Activated CD4-positive, alpha-beta T cell treated with anti-CD3 and anti-CD28 coated beads, Interleukin-2, amount 50 U/mL, for 16 hours (primary cell): ENCODE measurements at regions not wholly inside any gene's neighbourhood (a gene's known extent, or its start where the extent isn't known, plus 50 kb on each side); places are given as distances from the start of the nearest gene placed in this dataset.

Experiments used
- DNase-seq: peaks from one replicate; pipeline ENCODE4 v3.0.0-alpha.2; 2020

DNA sequence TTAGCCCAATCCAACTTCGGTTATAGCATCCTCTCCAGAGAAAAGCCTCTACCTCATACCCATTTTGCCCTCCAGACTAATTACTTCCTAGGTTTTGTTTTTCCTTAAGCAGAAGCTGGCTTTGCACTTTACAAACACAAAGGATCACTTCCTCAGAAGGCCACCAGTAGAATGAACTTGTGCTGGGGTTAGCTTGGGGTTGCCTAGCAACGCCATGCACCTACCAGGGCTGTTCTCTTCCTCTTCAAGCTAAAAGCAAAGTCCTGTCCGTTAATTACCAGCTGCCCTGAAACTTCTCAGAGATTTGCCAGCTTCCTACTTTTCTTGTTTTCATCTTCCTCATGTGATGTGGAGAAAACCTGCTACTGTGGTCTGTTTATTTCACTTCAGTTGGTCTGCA, 132.0 kb upstream of the WWC1 start:
- no peak for DNase-seq

GRCh38 chr5:168162464-168162863, 129.0 kb upstream of the WWC1 start:
- DNase-seq = no peak

DNA sequence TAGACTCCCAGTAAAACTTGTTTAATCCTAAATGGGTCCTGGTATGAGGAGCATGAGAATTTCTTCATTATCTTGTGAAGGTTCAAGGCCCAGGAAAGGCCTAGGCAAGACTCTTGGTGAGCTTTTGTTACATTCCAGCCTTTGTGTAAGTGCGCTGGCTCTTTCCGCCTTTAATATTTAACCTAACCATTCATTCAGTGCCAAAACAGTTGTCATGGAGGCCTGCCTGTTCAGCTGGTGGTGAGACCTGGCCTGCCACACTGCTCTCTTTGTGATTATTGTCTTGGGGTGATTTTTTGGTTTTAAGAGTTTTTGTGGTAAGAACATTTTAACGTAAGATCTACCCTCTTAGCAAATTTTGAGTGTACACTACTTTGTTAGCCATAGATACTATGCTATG, 127.5 kb upstream of the WWC1 start:
- no peak for DNase-seq

DNA sequence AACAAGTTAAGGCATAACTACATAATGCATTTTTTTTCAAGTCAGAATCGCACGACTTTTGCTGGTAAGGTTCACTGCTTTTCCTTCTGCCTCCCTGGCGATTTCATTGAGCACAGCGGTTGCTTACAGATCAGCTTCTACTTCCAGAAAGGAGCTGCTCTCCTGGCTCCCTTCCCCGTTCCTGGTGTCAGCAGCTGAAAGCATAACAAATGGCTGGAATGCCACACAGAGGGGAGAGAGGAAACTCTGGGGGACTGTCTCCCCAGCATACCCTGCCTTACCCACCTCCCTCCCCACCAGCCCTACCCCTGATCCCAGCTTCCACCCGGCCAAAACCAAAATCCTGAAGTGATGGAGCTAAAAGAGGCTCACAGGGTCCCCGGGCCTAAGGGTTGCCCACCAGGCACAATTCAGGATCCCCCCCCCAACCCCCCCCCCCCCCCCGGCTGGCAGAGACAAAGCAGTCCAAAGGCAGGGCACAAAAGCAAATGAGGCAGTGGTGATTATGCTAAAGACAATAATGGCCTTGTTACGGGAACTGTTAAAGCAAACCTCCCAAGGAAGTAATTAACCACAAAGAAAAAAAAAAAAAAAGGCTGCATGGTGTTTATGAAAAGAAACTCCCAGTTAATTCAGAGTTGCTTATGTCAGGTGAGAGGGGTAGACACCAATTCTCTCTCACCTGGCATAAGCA, 126.1 kb upstream of the WWC1 start:
- no peak for DNase-seq

DNA sequence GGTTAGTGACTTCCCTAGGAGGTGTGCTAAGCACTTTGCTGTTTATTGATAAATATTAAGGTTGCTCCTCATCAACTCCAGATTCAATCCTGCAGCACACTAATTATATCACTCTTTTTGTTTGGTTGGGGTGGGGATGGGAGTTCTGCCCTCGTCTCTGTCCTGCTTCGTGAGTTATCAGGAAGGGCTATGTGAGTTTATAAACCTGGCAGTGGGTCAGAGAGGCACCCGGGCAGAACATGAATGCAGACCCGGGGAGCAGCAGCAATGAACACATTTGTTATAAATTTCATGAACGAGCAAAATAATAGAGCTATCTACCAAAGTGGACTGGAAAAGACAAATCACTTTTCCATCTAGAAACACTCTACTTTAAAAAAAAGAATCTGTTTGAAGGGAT, 125.5 kb upstream of the WWC1 start:
- no peak for DNase-seq

DNA sequence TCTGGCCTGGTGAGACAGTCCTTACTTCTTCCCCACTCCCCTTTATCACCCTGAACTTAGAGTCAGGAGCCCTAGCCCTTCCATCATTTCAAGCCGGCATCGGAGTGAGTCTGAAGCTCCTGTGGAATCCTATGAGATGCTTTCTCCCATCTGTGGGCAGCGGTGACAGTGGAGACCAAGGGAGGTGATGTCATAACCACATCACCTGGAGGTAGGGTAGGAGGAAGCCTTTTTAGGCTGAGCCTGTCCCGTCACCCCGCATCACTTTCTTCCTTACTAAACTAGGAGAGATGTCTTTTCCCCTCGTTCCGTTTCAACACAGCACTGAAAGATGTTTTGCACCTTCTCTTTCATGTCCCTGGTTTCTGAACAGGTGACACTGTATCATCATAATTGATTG, 124.1 kb upstream of the WWC1 start:
- DNase-seq = no peak

DNA sequence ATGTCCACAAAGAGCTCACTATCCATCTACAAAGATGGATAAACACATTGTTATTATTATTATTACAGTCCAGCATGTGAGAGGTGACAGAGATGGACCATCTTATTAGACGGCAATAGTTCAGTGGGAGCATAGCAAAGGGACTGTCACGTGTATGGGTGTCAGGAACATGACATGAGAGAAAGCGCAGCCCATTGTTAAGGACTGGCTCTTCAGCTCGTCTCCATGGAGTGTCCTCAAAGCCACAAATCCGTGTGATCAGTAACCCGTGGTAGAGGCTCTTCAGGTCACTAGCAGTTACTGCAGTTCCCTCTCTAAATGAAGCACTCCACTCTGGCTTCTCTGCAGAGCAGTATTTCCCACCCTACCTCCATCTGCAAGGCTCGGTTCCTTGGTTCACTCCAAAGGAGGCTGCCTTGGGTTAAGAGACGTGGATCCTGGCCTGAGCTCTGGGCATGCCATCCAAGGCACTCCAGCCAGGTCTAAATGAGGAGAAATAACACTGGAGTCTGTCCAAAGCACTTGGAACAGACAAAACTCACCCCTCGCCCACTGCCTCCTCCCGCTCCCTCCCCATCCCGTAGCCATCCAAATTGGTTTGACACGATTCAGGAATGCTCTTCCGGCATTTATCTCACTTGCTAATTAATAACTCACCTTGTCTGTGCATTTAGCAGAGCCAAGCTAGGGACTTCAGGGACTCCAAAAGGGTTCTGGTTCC, 122.3 kb upstream of the WWC1 start:
- DNase-seq = no peak

GRCh38 chr5:168169791-168170190, 121.7 kb upstream of the WWC1 start:
- no peak for DNase-seq

GRCh38 chr5:168171901-168172759, 119.3 kb upstream of the WWC1 start:
- no peak for DNase-seq

GRCh38 chr5:168172760-168173223, 118.7 kb upstream of the WWC1 start:
- DNase-seq = no peak

DNA sequence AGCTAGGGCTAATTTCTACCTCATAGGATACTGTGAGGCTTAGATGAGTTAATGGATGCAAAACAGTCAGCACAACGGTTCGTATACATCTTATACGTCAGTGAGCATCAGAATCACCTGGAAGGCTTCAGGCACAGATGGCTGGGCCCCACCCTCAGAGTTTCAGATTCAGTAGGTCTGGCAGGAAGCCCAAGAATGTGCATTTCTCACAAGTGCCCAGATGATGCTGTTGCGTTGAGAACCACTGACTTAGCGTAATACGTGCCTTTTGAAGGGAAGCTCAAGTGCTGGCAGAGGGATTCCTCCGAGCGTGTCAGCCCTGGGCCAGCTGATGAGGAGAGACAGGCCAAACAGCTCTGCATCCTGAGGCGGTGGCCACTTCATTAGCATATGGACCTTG, 117.1 kb upstream of the WWC1 start:
- DNase-seq = no peak

DNA sequence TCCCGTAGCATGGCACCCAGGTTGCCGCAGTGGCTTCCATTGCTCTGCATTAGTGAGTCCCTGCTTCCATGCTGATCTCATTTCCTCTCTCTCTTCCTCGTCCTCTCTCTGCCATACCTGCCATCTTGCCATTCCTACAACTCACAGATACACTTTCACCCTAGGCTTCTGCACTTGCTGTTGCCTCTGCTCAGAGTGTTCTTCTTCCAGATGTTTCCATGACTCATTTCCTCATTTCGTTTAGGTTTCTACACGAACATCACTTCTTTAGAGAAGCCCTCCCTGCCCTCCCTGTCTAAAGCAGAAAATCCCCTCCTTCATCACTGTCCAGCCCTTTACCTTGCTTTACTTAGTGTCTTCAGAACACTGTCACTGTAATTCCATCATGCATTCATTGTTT, 115.2 kb upstream of the WWC1 start:
- DNase-seq = no peak

DNA sequence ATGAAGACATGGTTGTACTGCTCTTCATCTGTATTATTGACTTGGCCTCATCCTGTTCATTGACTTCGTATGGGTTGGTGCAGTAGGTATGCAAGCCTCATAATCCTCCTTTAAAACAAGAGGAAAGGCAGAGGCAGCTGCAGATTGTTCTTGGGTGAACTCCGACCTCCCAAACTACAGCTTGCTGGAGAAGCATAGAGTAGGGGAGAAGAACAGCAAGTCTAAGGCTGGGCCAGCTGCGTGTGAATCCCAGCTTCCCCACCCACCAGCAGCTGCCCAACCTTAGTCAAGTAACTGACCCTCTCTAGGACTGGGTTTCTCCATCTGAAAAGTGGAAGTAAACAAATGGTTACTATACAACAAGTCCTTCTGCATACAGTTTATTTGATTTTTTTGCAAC, 114.5 kb upstream of the WWC1 start:
- DNase-seq = no peak

DNA sequence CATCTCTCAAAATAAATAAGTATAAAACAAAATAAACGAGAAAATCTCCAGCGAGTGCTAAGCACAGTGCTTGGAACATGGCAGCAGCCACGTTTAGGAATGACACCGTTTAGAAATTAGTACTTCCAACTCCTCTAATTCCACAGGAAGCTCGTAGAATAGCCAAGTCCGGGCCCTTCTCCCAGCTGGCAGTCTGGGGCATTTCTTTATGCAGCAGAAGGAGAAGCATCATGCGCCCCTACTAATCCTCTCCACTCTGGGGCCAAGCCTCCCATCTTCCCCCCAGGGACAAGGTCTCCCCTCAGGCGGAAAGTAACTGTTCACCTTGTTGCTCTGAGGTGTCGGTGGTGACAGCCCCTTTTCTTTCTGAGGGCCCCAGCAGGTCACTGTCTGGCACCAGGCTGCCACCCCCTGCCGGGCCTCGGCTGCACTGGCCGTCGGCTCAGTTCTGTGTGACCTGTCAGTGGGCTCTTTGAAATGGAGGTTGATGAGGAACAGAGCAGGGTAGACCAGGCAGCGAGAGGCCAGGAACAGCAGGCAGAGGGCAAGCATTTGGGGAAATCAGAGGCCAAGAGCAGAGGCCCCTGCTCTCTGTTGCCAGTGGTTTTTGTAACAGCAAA, 113.5 kb upstream of the WWC1 start:
- no peak for DNase-seq

DNA sequence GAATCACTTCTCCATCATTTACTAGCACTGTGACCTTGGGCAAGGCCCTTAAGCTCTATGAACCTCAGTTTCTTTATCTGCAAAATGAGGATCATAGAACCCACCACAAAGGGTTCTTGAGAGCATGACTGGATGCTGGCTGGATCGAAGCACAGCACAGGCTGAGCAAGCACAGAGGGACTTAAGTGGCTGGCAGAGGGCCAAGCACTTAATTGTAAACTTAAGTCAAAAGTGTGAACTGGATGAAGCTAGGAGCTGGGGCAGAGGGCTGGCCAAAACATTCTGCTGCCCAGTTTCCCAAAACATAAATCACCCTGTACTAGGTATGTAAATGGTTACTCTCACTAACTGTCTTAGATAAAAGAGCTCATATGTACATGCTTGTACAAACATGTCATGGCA, 112.3 kb upstream of the WWC1 start:
- no peak for DNase-seq

DNA sequence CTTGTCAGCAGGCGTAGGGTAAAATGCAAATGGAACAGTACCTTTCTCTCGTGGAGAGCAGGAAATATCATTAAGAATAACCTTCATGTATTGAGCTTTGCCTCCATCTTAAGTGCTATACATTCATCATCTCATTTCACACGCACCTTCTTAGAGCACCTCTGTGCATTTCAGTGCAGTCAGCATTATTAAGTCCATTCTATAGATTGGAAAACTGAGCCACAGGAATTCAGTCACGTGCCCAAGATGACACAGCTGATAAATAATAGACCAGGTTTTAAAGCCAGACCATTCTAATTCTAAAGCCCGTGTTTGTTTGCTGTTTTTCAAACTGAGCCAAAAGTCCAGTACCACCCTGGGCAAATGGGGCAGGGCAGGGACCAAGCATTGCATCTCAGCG, 109.2 kb upstream of the WWC1 start:
- no peak for DNase-seq

- no peak for DNase-seq
These were observed 107.3 kb upstream of the WWC1 start for GRCh38 chr5:168184103-168184502.

- DNase-seq = no peak
These were observed 105.0 kb upstream of the WWC1 start for GRCh38 chr5:168186289-168187074.

DNA sequence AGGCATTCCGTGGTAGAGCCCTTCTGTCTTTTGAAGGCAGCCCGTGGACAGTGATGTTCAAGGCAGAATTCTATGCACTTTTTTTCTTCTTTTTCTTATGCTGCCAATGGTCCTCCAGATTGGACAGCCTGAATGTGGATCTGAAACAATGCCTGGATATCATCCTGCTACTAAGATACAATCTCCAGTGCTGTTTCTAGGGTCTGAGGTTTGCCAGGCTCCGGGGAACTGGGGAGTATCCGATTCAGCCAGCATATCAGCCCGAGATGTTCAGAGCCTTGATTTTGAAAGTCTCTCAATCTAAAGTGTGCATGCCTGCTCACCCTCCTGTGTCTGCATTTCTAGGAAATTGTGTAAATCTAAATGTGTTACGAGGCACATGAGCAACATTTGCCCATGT, 103.8 kb upstream of the WWC1 start:
- no peak for DNase-seq

GRCh38 chr5:168188182-168188581, 103.3 kb upstream of the WWC1 start:
- DNase-seq = no peak

DNA sequence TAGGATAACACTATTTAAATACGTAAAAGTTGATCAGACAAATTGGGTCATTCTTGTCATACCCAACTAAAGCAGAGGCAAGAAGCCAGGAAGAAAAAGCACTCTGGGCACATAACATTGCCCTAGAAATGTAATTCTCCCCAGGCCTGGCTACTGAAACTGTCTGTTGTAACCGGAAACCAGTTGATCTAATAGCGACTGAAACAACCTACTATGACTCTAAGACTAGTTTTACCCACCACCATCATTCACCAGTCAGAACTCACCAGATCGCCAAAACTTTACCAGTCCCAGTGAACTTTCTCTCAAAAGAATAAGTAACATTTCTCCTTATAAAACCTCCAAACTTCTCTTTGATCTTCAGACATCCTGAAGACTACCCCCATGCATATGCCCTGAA, 99.3 kb upstream of the WWC1 start:
- no peak for DNase-seq

GRCh38 chr5:168193493-168194250, 97.8 kb upstream of the WWC1 start:
- DNase-seq = no peak
